ENCODE measurements at regions not wholly inside any gene's neighbourhood (a gene's known extent, or its start where the extent isn't known, plus 50 kb on each side); places are given as distances from the start of the nearest gene placed in this dataset.

GRCh38 chr11:28726432-28726831 lies 618.2 kb downstream of the METTL15 start:
- no peak for DNase-seq (ENCODE audit: extremely low read depth, low read depth)

GRCh38 chr11:28715726-28716125 lies 607.5 kb downstream of the METTL15 start:
- no peak for DNase-seq (ENCODE audit: extremely low read depth, low read depth)

- DNase-seq (ENCODE audit: extremely low read depth, low read depth), result no peak
Measured at GRCh38 chr11:28713850-28714249, 605.7 kb downstream of the METTL15 start.

GRCh38 chr11:28708075-28708474 lies 599.9 kb downstream of the METTL15 start:
- no peak for DNase-seq (ENCODE audit: extremely low read depth, low read depth)

GRCh38 chr11:28704801-28705200 lies 596.6 kb downstream of the METTL15 start:
- no peak for DNase-seq (ENCODE audit: extremely low read depth, low read depth)

- DNase-seq (ENCODE audit: extremely low read depth, low read depth), result no peak
Measured at GRCh38 chr11:28703371-28703770, 595.2 kb downstream of the METTL15 start.

GRCh38 chr11:28702871-28703270 lies 594.7 kb downstream of the METTL15 start:
- DNase-seq (ENCODE audit: extremely low read depth, low read depth), result peak; percentile 76

GRCh38 chr11:28702450-28702790 lies 594.2 kb downstream of the METTL15 start:
- no peak for DNase-seq (ENCODE audit: extremely low read depth, low read depth)

GRCh38 chr11:28701760-28702449 lies 593.7 kb downstream of the METTL15 start:
- peak; percentile 98 for DNase-seq (ENCODE audit: extremely low read depth, low read depth)

- DNase-seq (ENCODE audit: extremely low read depth, low read depth), result no peak
Measured at GRCh38 chr11:28699701-28700100, 591.5 kb downstream of the METTL15 start.

- DNase-seq (ENCODE audit: extremely low read depth, low read depth), result peak; percentile 77
Measured at GRCh38 chr11:28697920-28698827, 590.0 kb downstream of the METTL15 start.

GRCh38 chr11:28696591-28696990 lies 588.4 kb downstream of the METTL15 start:
- no peak for DNase-seq (ENCODE audit: extremely low read depth, low read depth)

- DNase-seq (ENCODE audit: extremely low read depth, low read depth), result no peak
Measured at GRCh38 chr11:28690746-28691145, 582.6 kb downstream of the METTL15 start.

- no peak for DNase-seq (ENCODE audit: extremely low read depth, low read depth)
Measured at GRCh38 chr11:28684011-28684586, 575.9 kb downstream of the METTL15 start.

GRCh38 chr11:28679795-28680468 lies 571.7 kb downstream of the METTL15 start:
- no peak for DNase-seq (ENCODE audit: extremely low read depth, low read depth)

- DNase-seq (ENCODE audit: extremely low read depth, low read depth), result no peak
Measured at GRCh38 chr11:28677721-28678120, 569.5 kb downstream of the METTL15 start.

- DNase-seq (ENCODE audit: extremely low read depth, low read depth), result no peak
Measured at GRCh38 chr11:28675183-28675582, 567.0 kb downstream of the METTL15 start.

GRCh38 chr11:28674433-28675103 lies 566.4 kb downstream of the METTL15 start:
- peak; percentile 65 for DNase-seq (ENCODE audit: extremely low read depth, low read depth)

GRCh38 chr11:28673691-28674432 lies 565.7 kb downstream of the METTL15 start:
- peak; percentile 63 for DNase-seq (ENCODE audit: extremely low read depth, low read depth)

- DNase-seq (ENCODE audit: extremely low read depth, low read depth), result no peak
Measured at GRCh38 chr11:28671274-28671673, 563.1 kb downstream of the METTL15 start.
